T-cell (primary cell): ENCODE measurements at regions not wholly inside any gene's neighbourhood (a gene's known extent, or its start where the extent isn't known, plus 50 kb on each side); places are given as distances from the start of the nearest gene placed in this dataset.

ENCODE experiments used
- ATAC-seq, 4 experiments: fragments of 200-7000 bp in 3 of 4; fragments of 150-1000 bp in 1 of 4; cut with Tn5 transposase; replicated peaks in 1 of 4; 1 replicate in 3 of 4; 2 replicates in 1 of 4; pipeline ENCODE4 v1.10.0; 2021; ENCODE audit warnings: moderate library complexity in 3 of 4, mild to moderate bottlenecking in 2 of 4, moderate number of reproducible peaks in 1 of 4
- CTCF ChIA-PET, 2 donors: fragments of 300-600 bp; sonication (Branson Sonifier 250); formaldehyde crosslinking; loops; one replicate each; lab custom pipeline; 2022; ENCODE audit warnings: antibody characterized with exemption in 2 of 2; lab: Charles Lee
- POLR2A ChIA-PET, 2 donors: fragments of 300-600 bp; sonication (Branson Sonifier 250); formaldehyde crosslinking; loops; one replicate each; lab custom pipeline; 2022; ENCODE audit warnings: antibody characterized with exemption in 2 of 2; lab: Charles Lee
- DNase-seq, 35 experiments: peaks; one replicate each; pipeline versions ENCODE4 v3.0.0 to v3.0.0-alpha.2; 2013 to 2023
- H3K27ac ChIP-seq: one replicate; pipeline ENCODE4 v1.5.1; 2013; ENCODE audit warnings: low read length
- H3K27me3 ChIP-seq, 2 experiments: replicated peaks in 1 of 2; 1 replicate in 1 of 2; 2 replicates in 1 of 2; pipeline versions ENCODE4 v1.6.1 to v1.7.0; 2013; ENCODE audit warnings: low read length in 1 of 2, mixed read lengths in 1 of 2; ENCODE audit not compliant: control insufficient read depth in 2 of 2, insufficient read depth in 2 of 2; ENCODE audit errors: extremely low read depth in 1 of 2
- H3K36me3 ChIP-seq, 2 donors: 1 replicate in 1 of 2; 2 replicates in 1 of 2; pipeline versions ENCODE4 v1.6.1 to v1.7.0; 2013; ENCODE audit warnings: low read length in 1 of 2; ENCODE audit not compliant: control insufficient read depth in 2 of 2, insufficient read depth in 1 of 2; ENCODE audit errors: extremely low read depth in 1 of 2
- H3K4me1 ChIP-seq, 2 experiments: 1 replicate in 1 of 2; 2 replicates in 1 of 2; pipeline versions ENCODE4 v1.6.1 to v1.7.0; 2013; ENCODE audit warnings: low read length in 2 of 2, mixed read lengths in 1 of 2; ENCODE audit not compliant: insufficient read depth in 2 of 2, control insufficient read depth in 1 of 2; ENCODE audit errors: extremely low read depth in 1 of 2
- H3K4me3 ChIP-seq, 2 donors: 1 replicate in 1 of 2; 2 replicates in 1 of 2; pipeline versions ENCODE4 v1.5.1 to v1.7.0; 2013; ENCODE audit warnings: mild to moderate bottlenecking in 2 of 2, low read length in 1 of 2, moderate library complexity in 1 of 2; ENCODE audit not compliant: control insufficient read depth in 1 of 2; ENCODE audit errors: extremely low read depth in 1 of 2
- H3K9me3 ChIP-seq: 2 replicates; pipeline ENCODE4 v1.7.0; 2013
- H3K27ac Mint-ChIP-seq, 2 donors: one replicate each; pipeline ENCODE4 v1.8.0; 2020 to 2021; ENCODE audit warnings: mild to moderate bottlenecking in 2 of 2, mixed read lengths in 2 of 2
- H3K27me3 Mint-ChIP-seq, 2 donors: one replicate each; pipeline ENCODE4 v1.8.0; 2021 to 2022; ENCODE audit warnings: mixed read lengths in 2 of 2
- H3K36me3 Mint-ChIP-seq: one replicate; pipeline ENCODE4 v1.8.0; 2021; ENCODE audit warnings: mixed read lengths
- H3K4me1 Mint-ChIP-seq, 3 donors: one replicate each; pipeline ENCODE4 v1.8.0; 2020 to 2022; ENCODE audit warnings: mixed read lengths in 3 of 3, mild to moderate bottlenecking in 1 of 3
- H3K4me3 Mint-ChIP-seq, 3 donors: one replicate each; pipeline ENCODE4 v1.8.0; 2020 to 2022; ENCODE audit warnings: mild to moderate bottlenecking in 3 of 3, mixed read lengths in 3 of 3, moderate library complexity in 3 of 3
- H3K9me3 Mint-ChIP-seq, 3 donors: one replicate each; pipeline ENCODE4 v1.8.0; 2020 to 2022; ENCODE audit warnings: mixed read lengths in 3 of 3
- WGBS: methylation state at CpG from one replicate; pipeline ENCODE4 v1.1.5; 2013; ENCODE audit warnings: missing lambda C conversion rate; ENCODE audit not compliant: insufficient coverage; 5-methylcytosine and 5-hydroxymethylcytosine counted together

DNA sequence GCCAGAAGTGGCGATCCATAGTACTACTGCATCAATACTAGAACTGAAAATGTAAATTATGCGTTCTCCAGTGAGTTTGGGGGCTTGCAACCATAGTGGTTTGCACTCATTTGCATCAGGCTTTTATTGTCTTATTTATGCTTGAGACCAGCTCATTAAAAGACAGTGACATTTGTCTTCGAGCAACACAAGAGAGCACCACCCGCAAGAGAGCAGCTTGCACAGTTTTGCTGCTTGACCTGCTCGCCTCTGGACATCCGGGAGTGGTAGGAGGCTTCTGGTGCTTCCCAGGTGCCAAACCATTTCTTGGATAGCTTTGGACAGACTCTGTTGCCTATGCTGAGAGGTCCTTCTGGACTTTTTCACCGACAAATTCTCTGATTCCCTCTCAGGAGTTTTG lies 294.6 kb downstream of the MEX3B start:
- ChIA-PET CTCF (no interaction called here), POLR2A (no interaction called here)
- H3K36me3 Mint-ChIP-seq = no peaks in the 10 kb centered on the region
- H3K27me3 ChIP-seq = peaks cover 0 to 15% of the 10 kb centered on the region in 2 experiments
- WGBS = 94% methylated on average over 6 of the region's 7 CpGs
- no peaks in the 10 kb centered on the region for H3K9me3 Mint-ChIP-seq
- no peaks in the 10 kb centered on the region for H3K36me3 ChIP-seq
- peaks cover 8 to 17% of the 10 kb centered on the region in 2 donors for H3K27me3 Mint-ChIP-seq
- H3K4me1 Mint-ChIP-seq = no peaks in the 10 kb centered on the region
- no peak for ATAC-seq
- H3K4me1 ChIP-seq = no peaks in the 10 kb centered on the region
- H3K4me3 ChIP-seq = no peak overlapping the region
- H3K27ac Mint-ChIP-seq = no peak overlapping the region
- H3K27ac ChIP-seq = no peak overlapping the region
- H3K9me3 ChIP-seq = no peaks in the 10 kb centered on the region
- no peak overlapping the region for H3K4me3 Mint-ChIP-seq
- no peak for DNase-seq

DNA sequence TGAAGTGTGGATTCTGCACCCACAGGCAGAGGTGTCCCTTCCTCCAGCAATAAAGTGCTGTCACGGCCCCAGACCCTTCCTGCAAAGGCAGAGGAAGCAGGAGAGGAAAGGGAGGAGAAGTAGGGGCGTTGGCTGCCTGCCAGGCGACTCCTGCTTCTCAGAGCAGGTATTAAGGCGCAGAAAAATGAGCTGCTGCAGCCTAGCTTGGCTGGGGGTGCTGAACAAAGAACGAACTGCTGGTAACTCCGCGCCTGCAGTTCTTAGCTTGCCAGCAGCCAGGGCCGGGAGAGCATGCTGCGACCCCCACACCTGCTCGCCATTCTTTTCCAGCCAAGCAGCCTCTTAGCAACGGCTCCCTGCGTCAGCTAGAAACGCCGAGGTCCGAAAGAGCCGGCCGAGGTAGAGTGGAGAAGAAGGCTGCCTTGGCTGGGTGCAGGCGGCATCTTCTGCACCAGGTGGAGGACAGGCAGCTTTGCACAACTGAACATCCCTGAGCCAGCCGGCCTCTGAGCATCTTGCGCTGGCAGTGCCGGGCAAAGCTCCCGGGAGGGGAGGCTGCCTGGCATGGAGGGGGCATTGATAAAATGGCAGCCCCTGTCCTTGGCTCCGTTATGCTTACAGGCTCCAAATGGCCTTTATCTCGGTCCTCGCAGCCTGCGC lies 296.0 kb downstream of the MEX3B start:
- H3K36me3 Mint-ChIP-seq = no peaks in the 10 kb centered on the region
- ATAC-seq = no peak
- H3K9me3 Mint-ChIP-seq = no peaks in the 10 kb centered on the region
- POLR2A ChIA-PET = no interaction called here
- no peak overlapping the region for H3K4me3 Mint-ChIP-seq
- H3K36me3 ChIP-seq = no peaks in the 10 kb centered on the region
- no peaks in the 10 kb centered on the region for H3K9me3 ChIP-seq
- H3K27me3 Mint-ChIP-seq = peaks cover 6 to 14% of the 10 kb centered on the region in 2 donors
- CTCF ChIA-PET = no interaction called here
- H3K27me3 ChIP-seq = peaks cover 0 to 12% of the 10 kb centered on the region in 2 experiments
- no peak overlapping the region for H3K4me3 ChIP-seq
- H3K4me1 Mint-ChIP-seq = no peaks in the 10 kb centered on the region
- H3K27ac ChIP-seq = no peak overlapping the region
- no peak overlapping the region for H3K27ac Mint-ChIP-seq
- WGBS = 78% methylated on average over 24 of the region's 26 CpGs
- DNase-seq = no peak
- H3K4me1 ChIP-seq = no peaks in the 10 kb centered on the region

DNA sequence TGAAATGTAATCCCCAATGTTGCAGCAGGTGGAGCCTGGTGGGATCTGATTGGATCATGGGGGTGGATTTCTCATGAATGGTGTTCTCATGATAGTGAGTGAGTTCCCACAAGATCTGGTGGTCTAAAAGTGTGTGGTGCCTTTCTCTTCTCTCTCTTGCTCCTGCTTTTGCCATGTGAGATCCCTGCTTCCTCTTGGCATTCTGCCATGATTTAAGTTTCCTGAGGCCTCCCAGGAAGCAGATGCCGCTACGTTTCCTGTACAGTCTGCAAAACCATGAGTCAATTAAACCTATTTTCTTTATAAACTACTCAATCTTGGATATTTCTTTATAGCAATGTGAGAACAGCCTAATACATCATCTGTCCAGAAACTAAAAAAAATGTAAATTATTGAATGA lies 298.3 kb downstream of the MEX3B start:
- Mint-ChIP-seq H3K36me3 (no peaks in the 10 kb centered on the region), H3K27me3 (peaks cover 7 to 8% of the 10 kb centered on the region in 2 donors), H3K27ac (no peak overlapping the region), H3K4me3 (no peak overlapping the region), H3K9me3 (no peaks in the 10 kb centered on the region), H3K4me1 (no peaks in the 10 kb centered on the region)
- Histone ChIP-seq H3K36me3 (no peaks in the 10 kb centered on the region), H3K4me3 (no peak overlapping the region), H3K9me3 (no peaks in the 10 kb centered on the region), H3K4me1 (no peaks in the 10 kb centered on the region), H3K27ac (no peak overlapping the region), H3K27me3 (peaks cover 0 to 11% of the 10 kb centered on the region in 2 experiments)
- CTCF ChIA-PET = no interaction called here
- POLR2A ChIA-PET = no interaction called here
- ATAC-seq (no peak), DNase-seq (no peak)
- WGBS = no CpG with 5 or more reads among the region's 2 CpGs

DNA sequence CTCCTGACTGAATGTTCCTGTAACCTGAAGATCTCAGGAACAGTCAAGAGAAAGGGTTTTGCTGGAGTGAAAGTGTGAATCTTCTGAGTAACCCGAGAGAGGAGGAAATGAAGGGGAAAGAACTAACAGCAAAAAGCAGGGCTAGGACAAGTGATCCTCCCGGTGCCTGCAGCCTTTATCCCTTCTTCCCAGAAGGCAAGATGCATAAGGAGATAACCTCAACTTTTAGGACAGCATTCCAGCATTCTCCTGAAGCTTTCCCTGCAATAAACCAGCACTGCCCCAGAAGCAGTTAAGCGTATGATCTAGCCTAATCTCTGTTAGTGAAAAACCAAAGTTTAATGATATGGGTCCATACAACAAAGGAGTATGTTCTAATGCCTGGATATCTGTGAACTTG lies 298.8 kb downstream of the MEX3B start:
- POLR2A ChIA-PET = no interaction called here
- H3K27ac ChIP-seq = no peak overlapping the region
- no peaks in the 10 kb centered on the region for H3K36me3 ChIP-seq
- H3K4me1 Mint-ChIP-seq = no peaks in the 10 kb centered on the region
- H3K4me3 Mint-ChIP-seq = no peak overlapping the region
- peaks cover 7 to 8% of the 10 kb centered on the region in 2 donors for H3K27me3 Mint-ChIP-seq
- no peak overlapping the region for H3K27ac Mint-ChIP-seq
- CTCF ChIA-PET = no interaction called here
- WGBS = no CpG with 5 or more reads among the region's 3 CpGs
- H3K27me3 ChIP-seq = peaks cover 0 to 11% of the 10 kb centered on the region in 2 experiments
- no peaks in the 10 kb centered on the region for H3K36me3 Mint-ChIP-seq
- H3K9me3 Mint-ChIP-seq = no peaks in the 10 kb centered on the region
- ATAC-seq = no peak
- no peak overlapping the region for H3K4me3 ChIP-seq
- no peaks in the 10 kb centered on the region for H3K4me1 ChIP-seq
- no peak for DNase-seq
- no peaks in the 10 kb centered on the region for H3K9me3 ChIP-seq

DNA sequence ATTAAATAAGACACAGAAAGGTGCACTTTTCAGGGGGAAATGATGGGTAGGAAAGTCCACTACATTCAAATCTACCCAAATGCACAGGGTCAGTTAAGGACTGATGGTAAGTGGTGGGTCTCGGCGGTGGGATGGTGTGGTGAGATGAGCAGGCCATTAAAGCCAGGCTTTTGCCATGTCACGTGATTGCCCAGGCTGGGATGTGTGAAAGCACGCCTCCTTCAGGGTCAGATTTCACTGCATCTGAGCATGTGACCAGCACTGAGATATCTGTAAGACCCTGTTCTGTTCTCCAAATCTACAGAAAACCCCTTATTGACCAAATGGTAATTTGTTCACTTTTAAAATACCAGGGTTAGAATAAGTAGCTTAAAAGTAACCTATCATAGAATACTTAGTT lies 301.5 kb downstream of the MEX3B start:
- DNase-seq (no peak), ATAC-seq (no peak)
- 83% methylated on average over 4 of the region's 4 CpGs for WGBS
- Histone ChIP-seq H3K27me3 (peaks cover 0 to under 1% of the 10 kb centered on the region in 2 experiments), H3K36me3 (no peaks in the 10 kb centered on the region), H3K4me3 (no peak overlapping the region), H3K27ac (no peak overlapping the region), H3K4me1 (no peaks in the 10 kb centered on the region), H3K9me3 (no peaks in the 10 kb centered on the region)
- no peak overlapping the region for H3K4me3 Mint-ChIP-seq
- H3K27me3 Mint-ChIP-seq = peaks cover 0 to 4% of the 10 kb centered on the region in 2 donors
- POLR2A ChIA-PET = no interaction called here
- no peaks in the 10 kb centered on the region for H3K4me1 Mint-ChIP-seq
- H3K9me3 Mint-ChIP-seq = peaks cover 0 to 3% (median 0%) of the 10 kb centered on the region in 3 donors
- no peaks in the 10 kb centered on the region for H3K36me3 Mint-ChIP-seq
- no peak overlapping the region for H3K27ac Mint-ChIP-seq
- CTCF ChIA-PET = no interaction called here

DNA sequence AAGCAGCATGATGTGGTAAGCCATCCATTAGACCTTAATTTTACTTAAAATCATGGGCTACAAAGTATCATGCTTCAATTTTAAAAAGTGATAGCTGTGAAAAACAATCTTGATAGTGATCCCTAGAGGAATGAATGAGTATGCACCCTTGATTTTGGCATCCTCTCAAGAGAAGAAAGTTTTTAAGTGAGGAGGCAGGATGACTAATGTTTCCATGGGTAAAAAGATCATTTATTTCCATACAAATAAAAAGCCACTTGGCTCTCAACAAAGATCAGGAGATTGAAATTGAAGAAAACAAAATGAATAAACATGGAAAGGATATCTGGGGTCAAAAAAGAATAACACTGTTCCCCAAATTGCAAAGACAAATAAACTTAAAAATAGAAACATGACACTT lies 305.4 kb downstream of the MEX3B start:
- POLR2A ChIA-PET = no interaction called here
- H3K4me1 Mint-ChIP-seq = no peaks in the 10 kb centered on the region

DNA sequence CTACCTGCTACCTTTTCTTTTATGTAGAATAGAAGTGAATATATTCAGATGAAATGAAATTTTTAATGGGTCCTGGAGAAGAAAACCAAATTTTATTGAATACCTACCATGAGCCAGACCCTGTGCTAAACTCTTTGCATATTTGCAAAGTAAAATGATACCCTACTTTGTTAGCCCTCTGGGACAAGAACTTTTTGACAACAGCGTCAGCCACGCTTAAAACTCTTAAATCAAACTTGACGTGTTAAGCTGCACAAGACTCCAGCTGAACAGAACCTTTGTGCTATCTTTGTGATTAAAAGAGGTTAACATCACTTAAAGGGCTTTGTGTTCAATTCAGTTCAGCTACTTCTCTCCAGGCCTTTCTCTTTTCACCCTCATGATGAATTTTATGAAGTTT lies 316.5 kb downstream of the MEX3B start:
- Histone ChIP-seq H3K9me3 (no peaks in the 10 kb centered on the region), H3K27me3 (no peaks in the 10 kb centered on the region), H3K36me3 (no peaks in the 10 kb centered on the region), H3K4me3 (no peak overlapping the region), H3K27ac (no peak overlapping the region), H3K4me1 (no peaks in the 10 kb centered on the region)
- H3K36me3 Mint-ChIP-seq = no peaks in the 10 kb centered on the region
- H3K27ac Mint-ChIP-seq = no peak overlapping the region
- no peak overlapping the region for H3K4me3 Mint-ChIP-seq
- 100% methylated on average over 1 of the region's 3 CpGs for WGBS
- no peaks in the 10 kb centered on the region for H3K9me3 Mint-ChIP-seq
- no peaks in the 10 kb centered on the region for H3K4me1 Mint-ChIP-seq
- H3K27me3 Mint-ChIP-seq = peaks cover 2 to 17% of the 10 kb centered on the region in 2 donors
- ATAC-seq (no peak), DNase-seq (no peak)
- ChIA-PET POLR2A (no interaction called here), CTCF (no interaction called here)

More for the DNA sequence above, 305.4 kb downstream of the MEX3B start:
- Mint-ChIP-seq H3K27ac (no peak overlapping the region), H3K9me3 (peaks cover 0 to 10% (median 0%) of the 10 kb centered on the region in 3 donors), H3K4me3 (no peak overlapping the region), H3K27me3 (peaks cover 0 to 3% of the 10 kb centered on the region in 2 donors), H3K36me3 (no peaks in the 10 kb centered on the region)
- no peak overlapping the region for H3K27ac ChIP-seq
- CTCF ChIA-PET = no interaction called here
- H3K4me3 ChIP-seq = no peak overlapping the region
- ATAC-seq (no peak), DNase-seq (no peak)
- H3K4me1 ChIP-seq = no peaks in the 10 kb centered on the region
- H3K27me3 ChIP-seq = no peaks in the 10 kb centered on the region
- H3K9me3 ChIP-seq = no peaks in the 10 kb centered on the region
- no peaks in the 10 kb centered on the region for H3K36me3 ChIP-seq
